CD14-positive monocyte (primary cell): ENCODE measurements at regions not wholly inside any gene's neighbourhood (a gene's known extent, or its start where the extent isn't known, plus 50 kb on each side); places are given as distances from the start of the nearest gene placed in this dataset.

Source experiments
- DNase-seq, 3 donors: peaks; one replicate each; pipeline ENCODE4 v3.0.0-alpha.2; 2011 to 2022
- H2AFZ ChIP-seq: 2 replicates; pipeline ENCODE4 v1.6.0; 2012; ENCODE audit warnings: mild to moderate bottlenecking, low read depth, low read length, inconsistent platforms; ENCODE audit not compliant: insufficient read depth, poor library complexity, severe bottlenecking
- H3K27ac ChIP-seq, 2 donors: 1 replicate in 1 of 2; 2 replicates in 1 of 2; pipeline ENCODE4 v1.5.1; 2012 to 2013; ENCODE audit warnings: low read length in 2 of 2, control low read depth in 1 of 2, inconsistent platforms in 1 of 2, low read depth in 1 of 2, mild to moderate bottlenecking in 1 of 2
- H3K27me3 ChIP-seq, 2 donors: one replicate each; pipeline versions ENCODE4 v1.6.0 to v1.6.1; 2011 to 2013; ENCODE audit warnings: low read length in 2 of 2; ENCODE audit not compliant: control insufficient read depth in 2 of 2, insufficient read depth in 2 of 2
- H3K36me3 ChIP-seq, 2 donors: replicated peaks in 1 of 2; 1 replicate in 1 of 2; 2 replicates in 1 of 2; pipeline versions ENCODE4 v1.5.1 to v1.6.1; 2012 to 2013; ENCODE audit warnings: low read length in 2 of 2, control low read depth in 1 of 2, inconsistent platforms in 1 of 2, mild to moderate bottlenecking in 1 of 2; ENCODE audit not compliant: insufficient read depth in 2 of 2, control insufficient read depth in 1 of 2
- H3K4me1 ChIP-seq, 2 donors: 1 replicate in 1 of 2; 2 replicates in 1 of 2; pipeline versions ENCODE4 v1.5.1 to v1.6.1; 2012 to 2013; ENCODE audit warnings: low read length in 2 of 2, control low read depth in 1 of 2, inconsistent platforms in 1 of 2, mild to moderate bottlenecking in 1 of 2, moderate library complexity in 1 of 2; ENCODE audit not compliant: insufficient read depth in 2 of 2, control insufficient read depth in 1 of 2
- H3K4me2 ChIP-seq: replicated peaks from 2 replicates; pipeline ENCODE3; 2012; ENCODE audit warnings: low read length, moderate library complexity, mild to moderate bottlenecking; ENCODE audit not compliant: poor library complexity, severe bottlenecking; ENCODE audit errors: extremely low read depth
- H3K4me3 ChIP-seq, 3 experiments: fragments of 200-600 bp in 1 of 3; sonication (generic) in 1 of 3; replicated peaks in 1 of 3; 1 replicate in 2 of 3; 2 replicates in 1 of 3; pipeline ENCODE4 v1.5.1; 2011 to 2013; ENCODE audit warnings: low read length in 3 of 3, mild to moderate bottlenecking in 3 of 3, control low read depth in 2 of 3, low read depth in 2 of 3, inconsistent platforms in 1 of 3, moderate library complexity in 1 of 3
- H3K79me2 ChIP-seq: 2 replicates; pipeline ENCODE4 v1.6.0; 2012; ENCODE audit warnings: mild to moderate bottlenecking, control low read depth, inconsistent platforms, low read length, moderate library complexity; ENCODE audit not compliant: insufficient read depth
- H3K9ac ChIP-seq: 2 replicates; pipeline ENCODE4 v1.6.0; 2017; ENCODE audit warnings: low read length, mild to moderate bottlenecking; ENCODE audit not compliant: insufficient read depth, poor library complexity, severe bottlenecking
- H3K9me3 ChIP-seq, 2 donors: replicated peaks in 1 of 2; 1 replicate in 1 of 2; 2 replicates in 1 of 2; pipeline versions ENCODE4 v1.5.1 to v1.6.1; 2012 to 2013; ENCODE audit warnings: low read length in 2 of 2, control low read depth in 1 of 2; ENCODE audit not compliant: control insufficient read depth in 1 of 2, insufficient read depth in 1 of 2
- H4K20me1 ChIP-seq: 2 replicates; pipeline ENCODE4 v1.6.0; 2012; ENCODE audit warnings: mild to moderate bottlenecking, low read length, control low read depth, moderate library complexity; ENCODE audit not compliant: insufficient read depth
- H3K27ac Mint-ChIP-seq, 7 donors: one replicate each; pipeline ENCODE4 v1.8.0; 2020; ENCODE audit warnings: mild to moderate bottlenecking in 7 of 7, mixed read lengths in 7 of 7, moderate library complexity in 6 of 7, inconsistent platforms in 2 of 7
- H3K27me3 Mint-ChIP-seq, 3 donors: one replicate each; pipeline ENCODE4 v1.8.0; 2021 to 2022; ENCODE audit warnings: low read depth in 3 of 3, mild to moderate bottlenecking in 3 of 3, mixed read lengths in 3 of 3, moderate library complexity in 3 of 3, inconsistent platforms in 1 of 3
- H3K36me3 Mint-ChIP-seq, 2 donors: one replicate each; pipeline ENCODE4 v1.8.0; 2020; ENCODE audit warnings: mixed read lengths in 2 of 2, inconsistent platforms in 1 of 2, mild to moderate bottlenecking in 1 of 2
- H3K4me1 Mint-ChIP-seq: one replicate; pipeline ENCODE4 v1.8.0; 2020; ENCODE audit warnings: mild to moderate bottlenecking, mixed read lengths
- H3K4me3 Mint-ChIP-seq, 2 donors: one replicate each; pipeline ENCODE4 v1.8.0; 2020; ENCODE audit warnings: mild to moderate bottlenecking in 2 of 2, mixed read lengths in 2 of 2, moderate library complexity in 1 of 2
- H3K9me3 Mint-ChIP-seq, 7 donors: one replicate each; pipeline ENCODE4 v1.8.0; 2020 to 2022; ENCODE audit warnings: mixed read lengths in 7 of 7, mild to moderate bottlenecking in 6 of 7, moderate library complexity in 6 of 7, inconsistent platforms in 2 of 7
- WGBS: methylation state at CpG from one replicate; pipeline ENCODE4 v1.1.5; 2013; ENCODE audit warnings: missing lambda C conversion rate; ENCODE audit not compliant: insufficient coverage; 5-methylcytosine and 5-hydroxymethylcytosine counted together
- intact Hi-C, 2 donors: fragments of 100-400 bp; cut with micrococcal nuclease; formaldehyde crosslinking; loops; one replicate each; pipeline versions ENCODE4 v1.15.0 to v1.15.1; 2023
- TF ChIP-seq, protein P1 (sequence below): fragments of 200-600 bp; IDR thresholded peaks from one replicate; pipeline ENCODE4 v1.8.0; 2022; ENCODE audit warnings: antibody characterized with exemption, mild to moderate bottlenecking

DNA sequence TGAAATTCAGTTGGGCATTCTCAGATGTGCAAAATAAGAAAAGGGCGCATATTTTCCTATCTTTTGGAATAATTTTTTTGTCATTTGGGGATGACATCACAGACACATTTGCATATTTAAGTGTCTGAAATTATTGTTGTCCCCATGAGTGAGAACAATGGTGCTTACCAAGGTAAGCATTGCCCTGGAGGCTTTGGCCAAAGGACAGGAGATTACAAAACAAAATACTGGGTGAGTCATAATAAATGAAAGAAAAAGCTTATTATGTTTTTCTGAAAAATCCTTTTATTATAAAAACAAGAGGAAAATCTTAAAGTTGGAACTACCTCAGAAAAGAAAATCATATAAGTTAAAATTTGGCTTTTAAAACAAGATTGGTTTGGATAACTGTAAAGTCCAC, 254.9 kb downstream of the BTG1 start:
- Mint-ChIP-seq H3K4me3 (no peak overlapping the region), H3K4me1 (peaks cover 4% of the 10 kb centered on the region), H3K27ac (no peak overlapping the region), H3K27me3 (no peaks in the 10 kb centered on the region), H3K9me3 (peaks cover 0 to 5% (median 0%) of the 10 kb centered on the region in 7 donors), H3K36me3 (no peaks in the 10 kb centered on the region)
- H4K20me1 ChIP-seq: no peaks in the 10 kb centered on the region
- WGBS: 100% methylated on average over 1 of the region's 1 CpG
- no peak for DNase-seq
- H3K4me1 ChIP-seq: no peaks in the 10 kb centered on the region
- no peak overlapping the region for H2AFZ ChIP-seq
- intact Hi-C loops: no loop called here
- no peaks in the 10 kb centered on the region for H3K27me3 ChIP-seq
- no peak overlapping the region for H3K4me2 ChIP-seq
- TF ChIP-seq, protein P1, sequence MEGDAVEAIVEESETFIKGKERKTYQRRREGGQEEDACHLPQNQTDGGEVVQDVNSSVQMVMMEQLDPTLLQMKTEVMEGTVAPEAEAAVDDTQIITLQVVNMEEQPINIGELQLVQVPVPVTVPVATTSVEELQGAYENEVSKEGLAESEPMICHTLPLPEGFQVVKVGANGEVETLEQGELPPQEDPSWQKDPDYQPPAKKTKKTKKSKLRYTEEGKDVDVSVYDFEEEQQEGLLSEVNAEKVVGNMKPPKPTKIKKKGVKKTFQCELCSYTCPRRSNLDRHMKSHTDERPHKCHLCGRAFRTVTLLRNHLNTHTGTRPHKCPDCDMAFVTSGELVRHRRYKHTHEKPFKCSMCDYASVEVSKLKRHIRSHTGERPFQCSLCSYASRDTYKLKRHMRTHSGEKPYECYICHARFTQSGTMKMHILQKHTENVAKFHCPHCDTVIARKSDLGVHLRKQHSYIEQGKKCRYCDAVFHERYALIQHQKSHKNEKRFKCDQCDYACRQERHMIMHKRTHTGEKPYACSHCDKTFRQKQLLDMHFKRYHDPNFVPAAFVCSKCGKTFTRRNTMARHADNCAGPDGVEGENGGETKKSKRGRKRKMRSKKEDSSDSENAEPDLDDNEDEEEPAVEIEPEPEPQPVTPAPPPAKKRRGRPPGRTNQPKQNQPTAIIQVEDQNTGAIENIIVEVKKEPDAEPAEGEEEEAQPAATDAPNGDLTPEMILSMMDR: no peak
- no peak overlapping the region for H3K4me3 ChIP-seq
- no peak overlapping the region for H3K27ac ChIP-seq
- no peaks in the 10 kb centered on the region for H3K79me2 ChIP-seq
- no peaks in the 10 kb centered on the region for H3K36me3 ChIP-seq
- H3K9me3 ChIP-seq: no peaks in the 10 kb centered on the region
- no peak overlapping the region for H3K9ac ChIP-seq

DNA sequence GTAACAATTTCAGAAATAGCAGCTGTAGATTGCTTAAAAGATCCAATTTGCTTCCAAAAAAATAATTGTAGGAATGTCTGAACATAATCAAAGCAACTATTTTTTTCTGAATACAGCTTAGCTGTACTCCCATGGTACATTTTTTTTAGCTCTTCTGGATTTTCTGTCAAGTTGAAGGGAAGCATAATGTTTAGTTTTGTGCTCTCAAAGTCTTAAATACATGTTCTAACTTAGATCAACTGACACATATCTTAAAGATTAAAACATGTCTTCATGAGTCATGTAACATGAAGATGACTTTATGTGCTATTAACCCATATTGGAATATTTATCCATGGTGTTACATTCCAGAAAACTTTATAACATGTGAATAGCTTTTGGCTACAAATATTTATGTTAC, 255.7 kb downstream of the BTG1 start:
- no peak for DNase-seq
- Histone ChIP-seq H3K9me3 (no peaks in the 10 kb centered on the region), H3K4me1 (no peaks in the 10 kb centered on the region), H3K79me2 (no peaks in the 10 kb centered on the region), H3K27me3 (no peaks in the 10 kb centered on the region), H3K27ac (no peak overlapping the region), H3K9ac (no peak overlapping the region), H3K4me2 (no peak overlapping the region), H3K36me3 (no peaks in the 10 kb centered on the region), H4K20me1 (no peaks in the 10 kb centered on the region), H2AFZ (no peak overlapping the region), H3K4me3 (no peak overlapping the region)
- Mint-ChIP-seq H3K9me3 (peaks cover 0 to 5% (median 0%) of the 10 kb centered on the region in 7 donors), H3K4me1 (peaks cover 4% of the 10 kb centered on the region), H3K4me3 (no peak overlapping the region), H3K27me3 (no peaks in the 10 kb centered on the region), H3K27ac (no peak overlapping the region), H3K36me3 (no peaks in the 10 kb centered on the region)
- intact Hi-C loops: no loop called here
- TF ChIP-seq, protein P1: no peak
